ENCODE measurements at regions not wholly inside any gene's neighbourhood (a gene's known extent, or its start where the extent isn't known, plus 50 kb on each side); places are given as distances from the start of the nearest gene placed in this dataset.

DNA sequence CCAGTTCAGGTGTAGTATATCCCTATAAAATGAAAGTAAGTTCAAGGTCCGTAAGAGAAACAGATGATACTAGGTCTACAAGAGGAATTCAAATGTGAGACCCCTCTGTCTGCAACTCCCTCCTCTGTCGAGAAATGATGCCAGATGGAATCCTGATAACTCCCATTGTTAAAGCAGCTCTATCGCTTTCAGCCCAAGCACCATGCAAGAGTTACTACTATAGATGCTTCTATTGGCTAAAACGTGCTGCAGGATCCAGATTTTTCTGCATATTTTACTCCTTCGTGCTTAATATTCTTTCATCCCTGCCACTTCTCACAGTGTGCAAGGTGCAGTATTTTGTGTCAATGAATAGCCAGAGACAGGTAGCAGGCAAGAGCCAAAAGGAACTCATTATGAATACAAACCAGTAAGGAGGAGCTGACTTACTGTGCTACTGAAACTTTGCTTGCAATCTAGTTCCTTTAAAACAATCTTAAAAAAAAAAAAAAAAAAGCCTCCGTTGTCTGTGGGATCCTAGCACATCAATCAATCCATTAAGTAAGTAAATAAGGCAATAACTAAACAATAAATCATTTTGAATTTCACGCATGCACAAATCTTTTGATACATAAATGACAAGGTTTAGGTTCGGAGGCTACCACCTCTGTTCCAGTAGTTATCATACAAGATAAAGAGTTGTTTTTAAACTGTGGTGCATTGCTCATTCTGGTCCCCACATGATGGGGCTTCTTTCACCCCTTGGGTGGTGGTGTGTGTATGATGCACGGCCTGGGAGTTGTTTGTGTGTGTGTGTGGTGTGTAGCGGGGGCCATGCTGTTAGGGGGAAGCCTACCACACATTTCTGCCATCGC lies 151.1 kb upstream of the MPDZ start:
- Histone ChIP-seq H3K79me2 (ENCODE audit: insufficient read depth, low read depth, low read length) (no peaks in the 10 kb centered on the region), H3K9me3 (ENCODE audit: low read length) (no peaks in the 10 kb centered on the region), H3K27ac (ENCODE audit: low read depth, low read length, poor library complexity, severe bottlenecking) (no peak overlapping the region), H3K4me1 (ENCODE audit: insufficient read depth, low read length, poor library complexity, severe bottlenecking) (no peaks in the 10 kb centered on the region), H3K4me2 (ENCODE audit: low read length) (no peak overlapping the region), H4K20me1 (ENCODE audit: insufficient read depth, low read length) (no peaks in the 10 kb centered on the region), H3K9me2 (ENCODE audit: insufficient read depth, low read length) (no peaks in the 10 kb centered on the region), H3K4me3 (ENCODE audit: low read depth, low read length, poor library complexity, severe bottlenecking) (no peak overlapping the region), H2AFZ (ENCODE audit: low read length) (no peak overlapping the region), H3K36me3 (ENCODE audit: insufficient read depth, low read length) (no peaks in the 10 kb centered on the region)
- intact Hi-C loops (cut with micrococcal nuclease; ENCODE audit: unreplicated experiment), result no loop called here
- no TSS peak for BruUV-seq (replicated peaks)
- POLR2A ChIA-PET, result interaction anchor here (0.6 to 0.7 kb wide), 4 partner anchors 108 to 468 kb away, joined by 3 to 6 read pairs (median 3); no protein-coding TSS in a partner anchor
- no peak for DNase-seq (ENCODE audit: low spot score)
- TF ChIP-seq, protein P1, sequence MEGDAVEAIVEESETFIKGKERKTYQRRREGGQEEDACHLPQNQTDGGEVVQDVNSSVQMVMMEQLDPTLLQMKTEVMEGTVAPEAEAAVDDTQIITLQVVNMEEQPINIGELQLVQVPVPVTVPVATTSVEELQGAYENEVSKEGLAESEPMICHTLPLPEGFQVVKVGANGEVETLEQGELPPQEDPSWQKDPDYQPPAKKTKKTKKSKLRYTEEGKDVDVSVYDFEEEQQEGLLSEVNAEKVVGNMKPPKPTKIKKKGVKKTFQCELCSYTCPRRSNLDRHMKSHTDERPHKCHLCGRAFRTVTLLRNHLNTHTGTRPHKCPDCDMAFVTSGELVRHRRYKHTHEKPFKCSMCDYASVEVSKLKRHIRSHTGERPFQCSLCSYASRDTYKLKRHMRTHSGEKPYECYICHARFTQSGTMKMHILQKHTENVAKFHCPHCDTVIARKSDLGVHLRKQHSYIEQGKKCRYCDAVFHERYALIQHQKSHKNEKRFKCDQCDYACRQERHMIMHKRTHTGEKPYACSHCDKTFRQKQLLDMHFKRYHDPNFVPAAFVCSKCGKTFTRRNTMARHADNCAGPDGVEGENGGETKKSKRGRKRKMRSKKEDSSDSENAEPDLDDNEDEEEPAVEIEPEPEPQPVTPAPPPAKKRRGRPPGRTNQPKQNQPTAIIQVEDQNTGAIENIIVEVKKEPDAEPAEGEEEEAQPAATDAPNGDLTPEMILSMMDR (conservative IDR thresholded peaks at IDR 0.05; ENCODE audit: low read length), result no peak
- no peak for TF ChIP-seq EZH2phosphoT487 (IDR thresholded peaks at IDR 0.05; ENCODE audit: borderline replicate concordance, low read depth, low read length)
- CTCF ChIA-PET (ENCODE audit: unreplicated experiment), result no interaction called here

DNA sequence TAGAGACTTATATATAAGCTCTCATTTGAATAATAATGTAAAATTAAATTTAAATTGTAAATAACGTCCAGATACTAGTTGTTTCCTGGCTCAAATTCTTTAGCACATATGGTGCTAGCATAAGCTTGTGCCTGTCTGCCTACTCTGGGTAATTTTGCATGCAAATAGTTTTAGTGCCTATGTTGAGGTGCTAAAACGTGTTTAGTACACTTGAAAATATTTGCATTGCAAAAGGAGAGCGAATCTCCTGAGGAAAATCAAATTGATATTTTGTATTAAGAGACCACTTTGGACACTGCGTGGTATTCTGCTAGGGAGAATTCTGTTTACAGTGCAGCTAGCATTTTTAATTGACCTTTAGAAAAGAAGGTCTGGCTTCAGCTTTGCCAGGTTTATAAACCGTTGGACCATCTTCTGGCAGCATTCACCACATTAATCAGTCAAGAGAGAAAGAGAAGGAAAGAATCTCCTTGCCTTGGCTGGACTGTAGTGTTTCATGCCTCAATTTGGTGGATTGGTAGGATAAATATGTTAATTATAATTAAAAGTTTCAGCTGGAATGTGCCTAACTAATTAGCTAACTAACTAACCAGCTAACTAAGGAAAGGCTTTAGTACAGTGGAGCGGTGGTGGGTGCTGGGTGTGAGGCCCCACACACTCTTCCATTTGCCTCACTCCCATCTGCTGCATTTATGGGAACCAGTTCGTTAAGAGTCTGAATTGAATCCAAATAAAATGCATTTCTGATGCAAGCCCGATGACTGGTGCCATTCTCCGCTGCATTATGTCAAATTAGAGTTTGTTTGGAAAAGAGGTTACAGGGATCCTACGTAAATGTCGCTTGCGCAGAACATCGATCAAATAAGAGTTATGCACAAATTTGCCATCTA lies 150.1 kb upstream of the MPDZ start:
- TF ChIP-seq, protein P1 (conservative IDR thresholded peaks at IDR 0.05; ENCODE audit: low read length), result no peak
- TF ChIP-seq EZH2phosphoT487 (IDR thresholded peaks at IDR 0.05; ENCODE audit: borderline replicate concordance, low read depth, low read length), result no peak
- H3K4me2 ChIP-seq (ENCODE audit: low read length), result no peak overlapping the region
- no peaks in the 10 kb centered on the region for H3K36me3 ChIP-seq (ENCODE audit: insufficient read depth, low read length)
- no peaks in the 10 kb centered on the region for H3K4me1 ChIP-seq (ENCODE audit: insufficient read depth, low read length, poor library complexity, severe bottlenecking)
- BruUV-seq (replicated peaks), result no TSS peak
- POLR2A ChIA-PET, result interaction anchor here (0.6 kb wide), 1 partner anchor 283 kb away, joined by 3 read pairs; no protein-coding TSS in a partner anchor
- intact Hi-C loops (cut with micrococcal nuclease; ENCODE audit: unreplicated experiment), result loop anchor here (2.0 kb wide), 2 partner anchors 923 to 999 kb away; no protein-coding TSS in a partner anchor
- CTCF ChIA-PET (ENCODE audit: unreplicated experiment), result no interaction called here
- no peak overlapping the region for H2AFZ ChIP-seq (ENCODE audit: low read length)
- H3K27ac ChIP-seq (ENCODE audit: low read depth, low read length, poor library complexity, severe bottlenecking), result no peak overlapping the region
- H3K4me3 ChIP-seq (ENCODE audit: low read depth, low read length, poor library complexity, severe bottlenecking), result no peak overlapping the region
- H3K79me2 ChIP-seq (ENCODE audit: insufficient read depth, low read depth, low read length), result no peaks in the 10 kb centered on the region
- H3K9me3 ChIP-seq (ENCODE audit: low read length), result no peaks in the 10 kb centered on the region
- H4K20me1 ChIP-seq (ENCODE audit: insufficient read depth, low read length), result no peaks in the 10 kb centered on the region
- no peak for DNase-seq (ENCODE audit: low spot score)
- H3K9me2 ChIP-seq (ENCODE audit: insufficient read depth, low read length), result no peaks in the 10 kb centered on the region

Data from OCI-LY7 (cell line).